GM19467 (cell line): ENCODE measurements at regions not wholly inside any gene's neighbourhood (a gene's known extent, or its start where the extent isn't known, plus 50 kb on each side); places are given as distances from the start of the nearest gene placed in this dataset.
"Not testable (repeated sequence)": the region's sequence is repeated elsewhere in the genome, so short reads cannot be mapped to it uniquely, and the experiment has no call there.

Experiments
- ATAC-seq: cut with Tn5 transposase; IDR thresholded peaks from one replicate; pipeline ENCODE4 v1.9.1; 2021; ENCODE audit warnings: mild to moderate bottlenecking, moderate library complexity; ENCODE audit not compliant: unreplicated experiment

DNA sequence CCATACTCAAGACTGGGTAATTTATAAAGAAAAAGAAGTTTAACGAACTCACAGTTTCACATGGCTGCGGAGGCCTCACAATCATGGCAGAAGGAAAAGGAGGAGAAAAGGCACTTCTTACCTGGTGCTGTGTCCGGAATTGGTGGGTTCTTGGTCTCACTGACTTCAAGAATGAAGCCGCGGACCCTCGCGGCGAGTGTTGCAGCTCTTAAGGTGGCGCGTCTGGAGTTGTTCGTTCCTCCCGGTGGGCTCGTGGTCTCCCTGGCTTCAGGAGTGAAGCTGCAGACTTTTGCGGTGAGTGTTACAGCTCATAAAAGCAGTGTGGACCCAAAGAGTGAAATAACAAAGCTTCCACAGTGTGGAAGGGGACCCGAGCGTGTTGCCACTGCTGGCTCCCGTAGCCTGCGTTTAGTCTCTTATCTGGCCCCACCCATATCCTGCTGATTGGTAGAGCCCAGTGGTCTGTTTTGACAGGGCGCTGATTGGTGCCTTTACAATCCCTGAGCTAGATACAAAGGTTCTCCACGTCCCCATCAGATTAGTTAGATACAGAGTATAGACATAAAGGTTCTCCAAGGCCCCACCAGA is 846.0 kb downstream of the CDH18 start:
- ATAC-seq = not testable (repeated sequence)

GRCh38 chr5:19142713-19143414 is 845.1 kb downstream of the CDH18 start:
- not testable (repeated sequence) for ATAC-seq

GRCh38 chr5:19143935-19144334 is 844.1 kb downstream of the CDH18 start:
- no peak for ATAC-seq

- no peak for ATAC-seq
Measured at GRCh38 chr5:19169426-19169825, 818.6 kb downstream of the CDH18 start.

DNA sequence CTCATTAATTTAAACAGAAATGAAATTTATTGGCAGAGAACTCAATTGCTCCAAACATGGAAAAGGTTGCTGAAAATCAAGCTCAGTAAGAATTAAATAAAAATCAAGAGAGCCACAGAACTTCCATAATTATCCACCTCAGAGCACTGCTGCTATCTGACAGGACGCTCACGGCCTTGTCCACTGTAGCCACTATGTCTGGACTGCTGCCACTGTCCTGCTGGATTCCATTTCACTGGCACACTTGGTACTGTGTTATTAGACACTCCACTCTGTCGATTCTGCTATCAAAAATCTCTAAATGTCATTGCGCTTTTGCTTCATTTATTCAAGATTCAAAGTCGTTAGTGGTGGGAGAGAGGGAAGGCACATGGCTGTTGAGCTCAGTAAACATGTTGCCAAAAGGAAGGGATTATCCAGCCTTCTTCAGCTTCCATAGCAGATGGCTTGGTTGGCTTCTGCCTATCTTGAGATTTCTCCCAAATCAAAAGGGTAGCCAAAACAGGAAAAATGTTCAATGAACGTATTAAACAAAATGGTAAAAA is 815.0 kb downstream of the CDH18 start:
- no peak for ATAC-seq

DNA sequence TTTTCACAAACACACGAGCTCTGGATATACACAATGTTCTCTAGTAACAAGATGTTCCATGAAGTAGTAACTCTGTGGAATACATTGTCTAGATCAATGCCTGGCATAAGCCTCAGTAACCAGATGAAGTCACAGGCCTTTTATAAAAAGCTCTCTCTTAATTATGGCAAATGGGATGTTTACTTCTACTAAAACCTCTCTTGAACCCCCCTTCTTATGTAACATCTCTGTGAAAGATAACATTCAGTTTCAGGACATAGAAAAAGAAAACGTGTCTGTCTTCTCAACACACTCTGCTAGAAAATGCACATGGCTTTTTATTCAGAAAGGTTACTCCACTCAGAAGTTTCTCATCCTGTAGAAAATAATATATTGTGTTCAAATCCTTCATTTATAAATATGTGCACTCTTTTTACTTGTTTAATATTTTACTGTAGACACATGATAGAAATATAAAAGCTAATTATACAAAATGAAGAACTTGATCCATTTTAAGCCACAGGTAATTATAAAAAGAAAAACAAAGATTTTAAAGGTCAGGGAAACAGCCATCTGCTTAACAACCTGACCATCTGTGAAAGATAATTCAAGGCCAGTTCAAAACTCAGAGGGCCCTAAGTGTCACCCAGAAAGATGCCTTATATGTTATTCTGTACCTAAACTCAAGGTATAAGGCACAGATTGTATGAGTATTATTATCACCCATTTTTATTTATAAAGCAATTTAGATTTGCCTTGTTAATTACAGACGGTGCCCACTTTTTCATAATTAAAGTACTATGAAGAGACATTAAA is 812.0 kb downstream of the CDH18 start:
- no peak for ATAC-seq

GRCh38 chr5:19179571-19179970 is 808.4 kb downstream of the CDH18 start:
- ATAC-seq = no peak

DNA sequence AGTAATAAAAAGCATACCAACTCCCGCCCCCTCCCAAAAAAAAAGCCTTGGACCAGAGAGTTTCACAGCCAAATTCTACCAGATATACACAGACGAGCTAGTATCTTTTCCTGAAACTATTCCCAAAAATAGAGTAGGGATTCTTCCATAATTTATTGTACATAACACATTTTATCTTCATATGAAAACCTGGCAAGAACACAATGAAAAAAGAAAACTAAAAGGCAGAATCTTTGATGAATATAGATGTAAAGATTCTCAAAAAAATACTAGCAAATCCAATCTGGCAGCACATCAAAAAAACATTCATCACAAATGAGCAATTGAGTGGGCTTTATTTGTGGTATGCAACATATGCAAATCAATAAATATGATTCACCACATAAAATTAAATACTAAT is 798.8 kb downstream of the CDH18 start:
- no peak for ATAC-seq

DNA sequence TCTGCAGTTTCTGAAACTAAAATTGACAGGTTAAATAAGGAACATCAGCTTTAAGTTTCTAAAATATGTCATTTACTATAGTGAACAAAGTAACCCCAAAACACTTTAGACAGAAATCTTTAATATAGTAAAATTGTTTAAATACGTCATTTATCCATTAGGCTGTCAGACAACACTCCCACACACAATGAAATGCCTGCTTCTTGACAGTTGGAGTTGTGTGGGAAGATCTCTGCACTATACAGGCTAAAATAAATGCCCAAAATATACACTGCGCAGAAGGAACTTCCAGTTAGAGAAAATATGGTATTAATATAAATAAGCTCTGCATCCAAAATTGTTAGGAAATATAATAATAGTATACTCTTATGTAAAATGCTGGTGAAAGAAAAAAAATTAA is 794.4 kb downstream of the CDH18 start:
- no peak for ATAC-seq

DNA sequence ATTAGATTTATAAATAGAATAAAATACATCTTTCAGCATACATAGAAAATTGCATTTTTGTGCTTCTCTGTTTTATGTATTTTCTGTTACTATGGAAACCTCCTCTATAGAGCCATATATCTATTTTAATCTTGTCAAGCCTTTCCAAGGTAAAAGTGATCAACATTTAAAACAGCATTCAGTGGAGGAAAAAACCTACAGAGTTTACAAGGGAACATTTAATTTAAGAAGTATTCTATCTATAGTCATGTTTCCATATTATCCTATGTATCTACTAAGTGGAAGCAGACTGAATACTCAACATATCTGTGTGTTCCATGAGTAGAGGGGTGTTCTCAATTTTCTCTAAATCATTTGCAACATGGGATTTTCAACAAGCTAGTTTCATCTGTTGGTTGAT is 791.4 kb downstream of the CDH18 start:
- ATAC-seq = no peak

- ATAC-seq = no peak
Measured at GRCh38 chr5:19200251-19200650, 787.7 kb downstream of the CDH18 start.

DNA sequence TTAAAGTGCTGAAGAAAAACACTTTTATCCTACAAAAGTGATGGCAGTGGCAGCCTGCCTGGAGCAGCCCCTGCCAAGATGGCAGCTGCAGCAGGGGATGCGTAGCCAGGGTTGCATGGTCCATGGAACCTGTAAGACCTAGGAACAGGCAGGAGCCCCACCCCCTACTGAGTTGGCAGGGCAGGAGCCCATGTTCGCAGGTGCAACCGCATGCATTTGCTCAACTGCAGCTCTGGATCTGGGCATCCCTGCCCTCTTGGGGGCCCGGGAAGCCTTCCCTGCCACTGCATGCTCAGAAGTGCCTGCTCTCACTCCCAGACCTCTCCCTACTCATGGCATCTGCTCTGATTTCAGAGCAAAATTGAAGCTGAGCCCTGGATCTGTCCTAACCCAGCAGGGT is 779.6 kb downstream of the CDH18 start:
- ATAC-seq = no peak

GRCh38 chr5:19210886-19211285 is 777.1 kb downstream of the CDH18 start:
- no peak for ATAC-seq

- no peak for ATAC-seq
Measured at GRCh38 chr5:19229179-19229835, 758.7 kb downstream of the CDH18 start.

GRCh38 chr5:19233573-19233972 is 754.4 kb downstream of the CDH18 start:
- no peak for ATAC-seq

DNA sequence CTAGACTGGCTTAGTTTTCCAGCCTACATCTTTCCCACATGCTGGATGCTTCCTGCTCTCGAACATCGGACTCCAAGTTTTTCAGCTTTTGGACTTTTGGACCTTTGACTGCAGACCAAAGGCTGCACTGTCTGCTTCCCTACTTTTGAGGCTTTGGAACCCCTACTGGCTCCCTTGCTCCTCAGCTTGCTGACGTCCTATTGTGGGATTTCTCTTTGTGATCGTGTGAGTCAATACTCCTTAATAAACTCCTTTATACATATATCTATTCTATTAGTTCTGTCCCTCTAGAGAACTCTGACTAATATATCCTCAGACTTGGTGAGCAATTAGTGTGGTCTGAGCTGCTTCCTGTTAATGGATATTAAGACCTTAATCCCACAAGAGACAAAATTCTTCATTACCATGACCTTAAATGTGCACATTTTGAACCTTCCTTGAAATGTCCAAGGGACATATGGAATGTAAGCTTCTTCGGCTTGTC is 752.9 kb downstream of the CDH18 start:
- ATAC-seq = no peak

- no peak for ATAC-seq
Measured at GRCh38 chr5:19240170-19240569, 747.8 kb downstream of the CDH18 start.

GRCh38 chr5:19241690-19242089 is 746.3 kb downstream of the CDH18 start:
- ATAC-seq = no peak

- ATAC-seq = not testable (repeated sequence)
Measured at GRCh38 chr5:19246191-19246590, 741.8 kb downstream of the CDH18 start.

- no peak for ATAC-seq
Measured at GRCh38 chr5:19247302-19247701, 740.7 kb downstream of the CDH18 start.

GRCh38 chr5:19256036-19256435 is 732.0 kb downstream of the CDH18 start:
- ATAC-seq = no peak
